ENCODE measurements at regions not wholly inside any gene's neighbourhood (a gene's known extent, or its start where the extent isn't known, plus 50 kb on each side); places are given as distances from the start of the nearest gene placed in this dataset.

- no peak for DNase-seq (ENCODE audit: low read depth in 2 of 2)
Observed at GRCh38 chr4:54992266-54992665, 133.1 kb downstream of the KDR start.

GRCh38 chr4:54988655-54989054 lies 136.7 kb downstream of the KDR start:
- no peak for DNase-seq (ENCODE audit: low read depth in 2 of 2)

- DNase-seq (ENCODE audit: low read depth in 2 of 2): no peak
Observed at GRCh38 chr4:54986095-54986846, 139.1 kb downstream of the KDR start.

GRCh38 chr4:54976682-54977081 lies 148.7 kb downstream of the KDR start:
- no peak for DNase-seq (ENCODE audit: low read depth in 2 of 2)

- no peak for DNase-seq (ENCODE audit: low read depth in 2 of 2)
Observed at GRCh38 chr4:54976031-54976430, 149.4 kb downstream of the KDR start.

GRCh38 chr4:54973784-54974183 lies 151.6 kb downstream of the KDR start:
- DNase-seq (ENCODE audit: low read depth in 2 of 2): no peak

GRCh38 chr4:54971474-54971950 lies 153.9 kb downstream of the KDR start:
- DNase-seq (ENCODE audit: low read depth in 2 of 2): no peak

GRCh38 chr4:54967289-54967688 lies 158.1 kb downstream of the KDR start:
- DNase-seq (ENCODE audit: low read depth in 2 of 2): no peak

GRCh38 chr4:54961357-54961975 lies 163.9 kb downstream of the KDR start:
- DNase-seq (ENCODE audit: low read depth in 2 of 2): no peak

- no peak for DNase-seq (ENCODE audit: low read depth in 2 of 2)
Observed at GRCh38 chr4:54959651-54960116, 165.7 kb downstream of the KDR start.

GRCh38 chr4:54959131-54959530 lies 166.3 kb downstream of the KDR start:
- no peak for DNase-seq (ENCODE audit: low read depth in 2 of 2)

- DNase-seq (ENCODE audit: low read depth in 2 of 2): no peak
Observed at GRCh38 chr4:54958236-54958635, 167.2 kb downstream of the KDR start.

GRCh38 chr4:54954656-54955388 lies 170.6 kb downstream of the KDR start:
- DNase-seq (ENCODE audit: low read depth in 2 of 2): no peak

GRCh38 chr4:54946741-54947140 lies 178.7 kb downstream of the KDR start:
- no peak for DNase-seq (ENCODE audit: low read depth in 2 of 2)

- no peak for DNase-seq (ENCODE audit: low read depth in 2 of 2)
Observed at GRCh38 chr4:54945838-54946237, 179.6 kb downstream of the KDR start.

- DNase-seq (ENCODE audit: low read depth in 2 of 2): no peak
Observed at GRCh38 chr4:54942721-54943120, 182.7 kb downstream of the KDR start.

- no peak for DNase-seq (ENCODE audit: low read depth in 2 of 2)
Observed at GRCh38 chr4:54941994-54942552, 183.3 kb downstream of the KDR start.

- peak in 1 of 2 experiments; percentile 7 for DNase-seq (ENCODE audit: low read depth in 2 of 2)
Observed at GRCh38 chr4:54940996-54941865, 184.2 kb downstream of the KDR start.

GRCh38 chr4:54937501-54937900 lies 187.9 kb downstream of the KDR start:
- DNase-seq (ENCODE audit: low read depth in 2 of 2): no peak

GRCh38 chr4:54933579-54933978 lies 191.8 kb downstream of the KDR start:
- DNase-seq (ENCODE audit: low read depth in 2 of 2): no peak

- no peak for DNase-seq (ENCODE audit: low read depth in 2 of 2)
Observed at GRCh38 chr4:54930226-54930625, 195.2 kb downstream of the KDR start.

All from stimulated activated CD4-positive, alpha-beta T cell treated with anti-CD3 and anti-CD28 coated beads, Interleukin-12 subunit alpha, Interleukin-12 subunit beta, amount 100 ng/mL, for 24 hours (primary cell).